Activated CD8-positive, alpha-beta T cell treated with anti-CD3 and anti-CD28 coated beads for 36 hours (primary cell): ENCODE measurements at regions not wholly inside any gene's neighbourhood (a gene's known extent, or its start where the extent isn't known, plus 50 kb on each side); places are given as distances from the start of the nearest gene placed in this dataset.

Source experiments
- ATAC-seq: fragments of 200-7000 bp; cut with Tn5 transposase; one replicate; pipeline ENCODE4 v1.10.0; 2021; ENCODE audit warnings: mild to moderate bottlenecking, moderate library complexity
- CTCF ChIA-PET: fragments of 350-600 bp; sonication (Branson Sonifier 250); formaldehyde crosslinking; loops from one replicate; lab custom pipeline; 2021; ENCODE audit warnings: antibody characterized with exemption; lab: Charles Lee
- POLR2A ChIA-PET: fragments of 350-600 bp; sonication (Branson Sonifier 250); formaldehyde crosslinking; loops from one replicate; lab custom pipeline; 2021; ENCODE audit warnings: antibody characterized with exemption; lab: Charles Lee
- DNase-seq: peaks from one replicate; pipeline ENCODE4 v3.0.0-alpha.2; 2020
- H3K27ac Mint-ChIP-seq: one replicate; pipeline ENCODE4 v1.8.0; 2021; ENCODE audit warnings: mild to moderate bottlenecking, mixed read lengths
- H3K27me3 Mint-ChIP-seq: one replicate; pipeline ENCODE4 v1.8.0; 2021; ENCODE audit warnings: mixed read lengths
- H3K36me3 Mint-ChIP-seq: one replicate; pipeline ENCODE4 v1.8.0; 2021; ENCODE audit warnings: low read depth, mixed read lengths
- H3K4me1 Mint-ChIP-seq: one replicate; pipeline ENCODE4 v1.8.0; 2021; ENCODE audit warnings: low read depth, mixed read lengths
- H3K4me3 Mint-ChIP-seq: one replicate; pipeline ENCODE4 v1.8.0; 2021; ENCODE audit warnings: mild to moderate bottlenecking, moderate library complexity, mixed read lengths
- H3K9me3 Mint-ChIP-seq: one replicate; pipeline ENCODE4 v1.8.0; 2021; ENCODE audit warnings: mixed read lengths
- CTCF ChIP-seq: fragments of 200-600 bp; IDR thresholded peaks from one replicate; pipeline ENCODE4 v1.8.0; 2022; ENCODE audit warnings: antibody characterized with exemption, mild to moderate bottlenecking
- intact Hi-C: fragments of 100-400 bp; cut with micrococcal nuclease; formaldehyde crosslinking; loops from one replicate; pipeline ENCODE4 v1.10.0; 2022

GRCh38 chr7:20894806-20895205 lies 108.1 kb upstream of the SP8 start:
- H3K27me3 Mint-ChIP-seq, result no peaks in the 10 kb centered on the region
- H3K36me3 Mint-ChIP-seq, result no peaks in the 10 kb centered on the region
- no peaks in the 10 kb centered on the region for H3K4me1 Mint-ChIP-seq
- no peak for TF ChIP-seq CTCF
- DNase-seq, result no peak
- POLR2A ChIA-PET, result no interaction called here
- intact Hi-C loops, result no loop called here
- no peak overlapping the region for H3K4me3 Mint-ChIP-seq
- H3K27ac Mint-ChIP-seq, result no peak overlapping the region
- CTCF ChIA-PET, result no interaction called here
- ATAC-seq, result no peak
- H3K9me3 Mint-ChIP-seq, result no peaks in the 10 kb centered on the region

DNA sequence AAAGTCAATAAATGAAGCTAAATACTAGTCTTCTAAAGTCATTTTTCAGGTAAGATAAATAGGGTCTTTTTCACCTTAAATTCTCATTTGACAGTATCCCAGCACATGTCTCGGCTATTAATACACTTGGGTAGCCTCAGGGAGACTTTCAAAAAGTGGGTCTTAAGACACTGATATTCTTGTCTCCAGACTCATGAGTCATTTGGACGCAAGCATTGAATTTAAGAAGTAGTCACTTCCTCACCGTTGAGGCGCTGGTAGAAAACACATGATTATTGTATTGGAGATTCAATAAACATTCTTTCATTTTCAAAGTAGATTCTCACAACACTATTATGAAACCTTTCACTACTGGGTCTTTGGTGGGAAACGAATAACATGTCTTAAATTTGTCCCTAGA lies 108.9 kb upstream of the SP8 start:
- H3K9me3 Mint-ChIP-seq, result no peaks in the 10 kb centered on the region
- no peak overlapping the region for H3K4me3 Mint-ChIP-seq
- no peaks in the 10 kb centered on the region for H3K36me3 Mint-ChIP-seq
- DNase-seq (no peak), ATAC-seq (no peak)
- no peak overlapping the region for H3K27ac Mint-ChIP-seq
- CTCF ChIA-PET, result no interaction called here
- intact Hi-C loops, result no loop called here
- no peaks in the 10 kb centered on the region for H3K27me3 Mint-ChIP-seq
- POLR2A ChIA-PET, result no interaction called here
- H3K4me1 Mint-ChIP-seq, result no peaks in the 10 kb centered on the region
- TF ChIP-seq CTCF, result no peak

GRCh38 chr7:20896996-20897395 lies 110.3 kb upstream of the SP8 start:
- H3K4me3 Mint-ChIP-seq, result no peak overlapping the region
- H3K4me1 Mint-ChIP-seq, result no peaks in the 10 kb centered on the region
- DNase-seq (no peak), ATAC-seq (no peak)
- H3K36me3 Mint-ChIP-seq, result no peaks in the 10 kb centered on the region
- no peak for TF ChIP-seq CTCF
- POLR2A ChIA-PET, result no interaction called here
- no peaks in the 10 kb centered on the region for H3K27me3 Mint-ChIP-seq
- no peaks in the 10 kb centered on the region for H3K9me3 Mint-ChIP-seq
- intact Hi-C loops, result no loop called here
- CTCF ChIA-PET, result no interaction called here
- no peak overlapping the region for H3K27ac Mint-ChIP-seq

DNA sequence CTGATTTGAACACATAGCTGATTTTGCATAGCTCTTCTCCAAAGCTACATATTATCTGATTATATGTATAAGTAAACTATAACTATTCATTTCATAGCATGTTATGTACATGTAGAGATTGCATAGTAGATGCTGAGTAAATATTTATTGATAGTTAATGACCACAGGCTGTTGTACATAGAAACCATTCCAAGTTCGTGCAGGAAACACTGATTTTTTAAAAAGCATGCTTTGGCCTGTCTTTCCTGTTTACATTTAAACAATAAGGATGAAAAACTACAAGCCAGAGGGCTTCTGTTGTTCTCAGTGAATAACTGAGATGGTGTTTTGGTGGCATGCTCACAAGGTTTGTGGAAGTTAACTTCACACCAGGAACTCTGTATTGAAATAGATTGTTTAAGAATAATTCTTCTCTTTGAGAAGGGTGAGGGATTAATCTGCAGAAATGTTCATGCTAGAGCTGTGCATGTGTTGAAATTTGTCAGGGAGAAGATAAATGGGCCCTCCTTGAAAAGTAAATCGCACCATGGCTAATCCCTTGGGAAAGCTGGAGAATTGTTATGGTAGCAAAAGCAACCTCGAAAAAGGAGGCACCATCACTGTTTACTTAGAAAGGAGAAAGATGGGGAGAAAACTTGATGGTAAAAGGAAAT lies 120.2 kb upstream of the SP8 start:
- ATAC-seq (no peak), DNase-seq (no peak)
- TF ChIP-seq CTCF, result no peak
- intact Hi-C loops, result no loop called here
- Mint-ChIP-seq H3K27me3 (no peaks in the 10 kb centered on the region), H3K36me3 (no peaks in the 10 kb centered on the region), H3K4me3 (no peak overlapping the region), H3K9me3 (peaks cover 3% of the 10 kb centered on the region), H3K27ac (no peak overlapping the region), H3K4me1 (no peaks in the 10 kb centered on the region)
- CTCF ChIA-PET, result no interaction called here
- POLR2A ChIA-PET, result no interaction called here

- TF ChIP-seq CTCF, result no peak
- ChIA-PET POLR2A (no interaction called here), CTCF (no interaction called here)
- H3K36me3 Mint-ChIP-seq, result no peaks in the 10 kb centered on the region
- no peak overlapping the region for H3K27ac Mint-ChIP-seq
- intact Hi-C loops, result no loop called here
- no peaks in the 10 kb centered on the region for H3K4me1 Mint-ChIP-seq
- DNase-seq (no peak), ATAC-seq (no peak)
- no peaks in the 10 kb centered on the region for H3K27me3 Mint-ChIP-seq
- no peaks in the 10 kb centered on the region for H3K9me3 Mint-ChIP-seq
- no peak overlapping the region for H3K4me3 Mint-ChIP-seq
These were observed 124.4 kb upstream of the SP8 start for GRCh38 chr7:20911081-20911480.
